ENCODE measurements at regions not wholly inside any gene's neighbourhood (a gene's known extent, or its start where the extent isn't known, plus 50 kb on each side); places are given as distances from the start of the nearest gene placed in this dataset.

DNA sequence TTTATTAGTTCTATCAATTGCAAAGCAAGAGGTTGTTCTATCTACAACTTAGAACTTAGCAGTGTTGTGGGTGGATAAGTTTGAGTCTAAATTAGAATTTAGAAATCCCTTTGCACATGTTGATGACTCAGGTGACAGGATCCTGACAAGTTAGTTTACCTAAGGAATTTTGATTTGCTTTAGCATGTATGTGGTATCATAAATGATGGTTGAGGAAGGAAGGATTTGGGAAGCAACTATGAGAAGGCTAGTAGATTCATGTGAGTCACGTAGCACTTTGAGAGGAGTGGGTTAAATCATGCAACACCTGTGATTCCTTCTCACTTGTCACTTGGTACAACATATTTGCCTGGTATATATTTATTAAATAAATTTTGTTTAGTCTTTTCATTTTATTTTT, 223.7 kb upstream of the USP25 start:
- no peak for DNase-seq (ENCODE audit: low spot score)
- no peak overlapping the region for H3K9ac ChIP-seq (ENCODE audit: insufficient read depth, low read depth, low read length)
- ChIA-PET POLR2A (no interaction called here), CTCF (ENCODE audit: low intra/inter-chr PET ratio, low total read pairs) (no interaction called here)
- H3K27ac ChIP-seq (ENCODE audit: extremely low read length, insufficient read depth, low read length), result no peak overlapping the region
- no peaks in the 10 kb centered on the region for H3K9me3 ChIP-seq (ENCODE audit: low read length)
- H3K79me2 ChIP-seq (ENCODE audit: insufficient read depth, low read length), result no peaks in the 10 kb centered on the region
- H2AFZ ChIP-seq (ENCODE audit: low read length), result no peak overlapping the region
- TF ChIP-seq, protein P1, sequence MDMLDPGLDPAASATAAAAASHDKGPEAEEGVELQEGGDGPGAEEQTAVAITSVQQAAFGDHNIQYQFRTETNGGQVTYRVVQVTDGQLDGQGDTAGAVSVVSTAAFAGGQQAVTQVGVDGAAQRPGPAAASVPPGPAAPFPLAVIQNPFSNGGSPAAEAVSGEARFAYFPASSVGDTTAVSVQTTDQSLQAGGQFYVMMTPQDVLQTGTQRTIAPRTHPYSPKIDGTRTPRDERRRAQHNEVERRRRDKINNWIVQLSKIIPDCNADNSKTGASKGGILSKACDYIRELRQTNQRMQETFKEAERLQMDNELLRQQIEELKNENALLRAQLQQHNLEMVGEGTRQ (IDR thresholded peaks at IDR 0.05; ENCODE audit: low read depth, low read length), result no peak
- TF ChIP-seq, protein P1 (CRISPR knock-in tag; IDR thresholded peaks at IDR 0.05; ENCODE audit: borderline replicate concordance), result no peak
- TF ChIP-seq ZNF775 (CRISPR knock-in tag; IDR thresholded peaks at IDR 0.05; ENCODE audit: borderline replicate concordance), result no peak
- no peak for TF ChIP-seq FOXO1 (CRISPR knock-in tag; IDR thresholded peaks at IDR 0.05)
- TF ChIP-seq NFIB (CRISPR knock-in tag; IDR thresholded peaks at IDR 0.05; ENCODE audit: borderline replicate concordance), result no peak
- TF ChIP-seq, protein P2, sequence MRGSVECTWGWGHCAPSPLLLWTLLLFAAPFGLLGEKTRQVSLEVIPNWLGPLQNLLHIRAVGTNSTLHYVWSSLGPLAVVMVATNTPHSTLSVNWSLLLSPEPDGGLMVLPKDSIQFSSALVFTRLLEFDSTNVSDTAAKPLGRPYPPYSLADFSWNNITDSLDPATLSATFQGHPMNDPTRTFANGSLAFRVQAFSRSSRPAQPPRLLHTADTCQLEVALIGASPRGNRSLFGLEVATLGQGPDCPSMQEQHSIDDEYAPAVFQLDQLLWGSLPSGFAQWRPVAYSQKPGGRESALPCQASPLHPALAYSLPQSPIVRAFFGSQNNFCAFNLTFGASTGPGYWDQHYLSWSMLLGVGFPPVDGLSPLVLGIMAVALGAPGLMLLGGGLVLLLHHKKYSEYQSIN (CRISPR knock-in tag; IDR thresholded peaks at IDR 0.05; ENCODE audit: borderline replicate concordance), result no peak
- TF ChIP-seq CBX5 (CRISPR knock-in tag; IDR thresholded peaks at IDR 0.05; ENCODE audit: borderline replicate concordance), result no peak
- whole genome bisulfite sequencing (ENCODE audit: low lambda C conversion rate), result 73% methylated on average over 1 of the region's 1 CpG
- no TSS peak for BruUV-seq (replicated peaks)
- intact Hi-C loops (cut with micrococcal nuclease; ENCODE audit: unreplicated experiment), result no loop called here
- H3K36me3 ChIP-seq (replicated peaks in 1 of 2; ENCODE audit: control insufficient read depth in 1 of 2, insufficient read depth in 2 of 2, low read length in 2 of 2), result no peaks in the 10 kb centered on the region
- H3K27me3 ChIP-seq (ENCODE audit: control insufficient read depth in 1 of 2, insufficient read depth in 2 of 2, low read length in 2 of 2), result 0 out of 5 replicates have a peak, but pooled peaks cover 0 to 1% of the 10 kb centered on the region in 2 experiments
- H3K4me2 ChIP-seq (ENCODE audit: low read depth, low read length), result no peak overlapping the region
- no peaks in the 10 kb centered on the region for H4K20me1 ChIP-seq (ENCODE audit: insufficient read depth, low read length)
- no peak for ATAC-seq
- in situ Hi-C loops (cut with HindIII; ENCODE audit: extremely low pct_ligation_motif_present, low pct_unique_long_range_greater_than_20kb), result no loop called here
- no peak for FAIRE-seq
- no peak overlapping the region for H3K4me3 ChIP-seq (replicated peaks in 1 of 3; ENCODE audit: insufficient read depth in 1 of 3, low read depth in 2 of 3, low read length in 3 of 3)
- peaks cover 31% of the 10 kb centered on the region for H3K4me1 ChIP-seq (ENCODE audit: insufficient read depth, low read length)
